ENCODE measurements at regions not wholly inside any gene's neighbourhood (a gene's known extent, or its start where the extent isn't known, plus 50 kb on each side); places are given as distances from the start of the nearest gene placed in this dataset.
"Not testable (repeated sequence)": the region's sequence is repeated elsewhere in the genome, so short reads cannot be mapped to it uniquely, and the experiment has no call there.

DNA sequence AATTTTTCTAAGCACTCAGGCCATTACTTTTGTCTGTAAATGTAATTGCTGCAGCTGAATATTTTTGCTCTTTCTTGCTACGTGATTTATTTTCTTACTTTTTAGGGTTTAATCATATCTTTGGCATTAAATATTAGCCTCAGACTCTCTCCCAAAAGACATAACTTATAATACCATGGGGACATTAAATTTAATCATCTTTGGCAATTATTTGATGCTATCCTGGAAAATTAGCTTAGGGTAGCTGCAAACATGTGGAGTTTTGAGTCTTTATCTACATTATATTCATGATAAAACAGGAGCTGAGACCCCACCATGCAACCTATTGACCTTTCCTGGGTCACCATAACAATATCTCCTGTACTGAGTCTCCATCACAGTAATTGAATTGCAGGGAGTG, 59.1 kb upstream of the EDAR start:
- DNase-seq: no peak

DNA sequence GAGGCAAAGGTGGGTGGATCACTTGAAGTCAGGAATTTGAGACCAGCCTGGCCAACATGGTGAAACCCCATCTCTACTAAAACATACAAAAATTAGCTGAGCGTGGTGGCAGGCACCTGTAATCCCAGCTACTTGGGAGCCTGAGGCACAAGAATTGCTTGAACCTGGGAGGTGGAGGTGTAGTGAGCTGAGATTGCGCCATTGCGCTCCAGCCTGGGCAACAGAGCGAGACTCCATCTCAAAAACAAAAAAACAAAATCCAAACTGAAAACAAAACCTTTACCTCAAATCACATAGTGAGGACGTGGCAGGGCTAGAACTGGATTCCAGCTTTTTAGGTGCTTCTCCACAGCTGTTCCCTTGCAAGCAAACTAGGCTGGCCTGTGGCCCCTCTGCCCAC, 58.5 kb upstream of the EDAR start:
- not testable (repeated sequence) for DNase-seq

DNA sequence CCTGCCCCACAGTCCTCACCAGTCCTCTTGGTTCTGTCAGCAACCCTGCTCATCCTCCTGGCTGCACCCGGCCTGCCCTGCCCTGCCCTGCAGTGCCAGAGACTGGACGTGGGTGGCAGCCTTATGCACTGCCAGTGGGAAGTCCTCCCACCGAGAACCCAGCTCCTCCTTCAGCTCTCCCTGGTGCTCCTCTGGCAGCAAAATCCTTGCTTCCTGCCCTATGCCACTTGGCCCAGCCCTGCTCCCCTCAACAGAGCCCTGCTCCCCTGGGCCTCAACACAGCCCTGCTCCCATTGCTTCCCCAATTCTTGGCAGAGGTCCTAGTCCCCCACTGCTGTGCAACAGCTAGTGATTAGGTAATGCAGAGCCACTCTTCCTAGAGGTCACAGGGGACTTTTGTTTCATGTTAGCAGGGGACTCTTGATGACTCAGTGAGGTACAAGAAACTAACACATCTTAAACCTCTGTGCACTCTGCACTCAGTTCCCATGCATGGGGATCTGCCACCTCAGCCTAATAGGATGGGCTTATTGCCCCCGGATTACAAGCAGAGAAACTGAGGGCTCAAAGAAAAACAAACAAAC, 58.0 kb upstream of the EDAR start:
- DNase-seq: no peak

- DNase-seq: no peak
These were observed 56.5 kb upstream of the EDAR start for GRCh38 chr2:109045505-109045904.

DNA sequence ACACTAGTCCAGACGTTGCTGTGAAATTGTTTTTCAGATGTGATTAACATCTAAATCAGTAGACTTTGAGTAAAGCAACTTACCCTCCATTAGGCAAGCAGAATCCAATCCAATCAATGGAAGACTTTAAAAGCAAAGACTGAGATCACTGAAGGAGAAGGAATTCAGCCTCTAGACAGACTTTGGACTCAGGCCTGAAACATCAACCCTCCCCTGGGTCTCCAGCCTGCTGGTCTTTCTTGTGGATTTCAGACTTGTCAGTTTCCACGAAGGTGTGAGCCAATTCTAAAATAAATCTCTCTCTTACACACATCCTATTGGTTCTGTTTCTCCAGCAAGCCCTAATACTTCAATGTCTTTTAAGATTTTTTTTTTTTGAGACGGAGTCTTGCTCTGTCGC, 50.0 kb upstream of the EDAR start:
- DNase-seq: no peak
